SK-N-SH (cell line): ENCODE measurements at regions not wholly inside any gene's neighbourhood (a gene's known extent, or its start where the extent isn't known, plus 50 kb on each side); places are given as distances from the start of the nearest gene placed in this dataset.

Source experiments
- CTCF ChIA-PET: fragments of 300-600, 350-600 bp; formaldehyde crosslinking; extraction: SDS; loops from one replicate; lab custom pipeline; 2021; lab: Yijun Ruan, JAX
- POLR2A ChIA-PET: fragments of 350-600 bp; sonication (Branson Sonifier 250); formaldehyde crosslinking; extraction: SDS; loops from one replicate; lab custom pipeline; 2020; ENCODE audit warnings: antibody characterized with exemption, inconsistent platforms; lab: Yijun Ruan, JAX
- DNase-seq: peaks from one replicate; pipeline ENCODE4 v3.0.0; 2012
- H2AFZ ChIP-seq: fragments of 200-600 bp; sonication (generic); 2 replicates; pipeline ENCODE4 v1.8.1; 2016; ENCODE audit warnings: antibody characterized with exemption, mild to moderate bottlenecking, low read depth
- H3F3A ChIP-seq: fragments of 200-600 bp; sonication (generic); replicated peaks from 2 replicates; pipeline ENCODE3; 2016; ENCODE audit warnings: antibody characterized with exemption, mild to moderate bottlenecking; ENCODE audit not compliant: insufficient read depth
- H3K27ac ChIP-seq, 2 experiments: fragments of 200-500 bp in 1 of 2; fragments of 200-600 bp in 1 of 2; sonication (Bioruptor generic) in 1 of 2; sonication (generic), shearing (Covaris generic) in 1 of 2; 2 replicates each; pipeline versions ENCODE4 v1.5.1 to v1.6.1; 2014 to 2016; ENCODE audit warnings: low read depth in 2 of 2, inconsistent platforms in 1 of 2, low read length in 1 of 2, mild to moderate bottlenecking in 1 of 2, mixed read lengths in 1 of 2
- H3K27me3 ChIP-seq: fragments of 200-600 bp; sonication (generic), shearing (Covaris generic); 2 replicates; pipeline ENCODE4 v1.6.1; 2016; ENCODE audit warnings: mixed run types; ENCODE audit not compliant: insufficient read depth
- H3K36me3 ChIP-seq, 2 experiments: fragments of 200-500 bp in 1 of 2; fragments of 200-600 bp in 1 of 2; sonication (Bioruptor generic) in 1 of 2; sonication (generic) in 1 of 2; replicated peaks in 1 of 2; 2 replicates each; pipeline versions ENCODE3 to v1.5.1; 2014 to 2016; ENCODE audit warnings: low read length in 1 of 2, mild to moderate bottlenecking in 1 of 2; ENCODE audit not compliant: insufficient read depth in 2 of 2, control insufficient read depth in 1 of 2
- H3K4me1 ChIP-seq, 2 experiments: fragments of 200-500 bp in 1 of 2; fragments of 200-600 bp in 1 of 2; sonication (Bioruptor generic) in 1 of 2; sonication (generic), shearing (Covaris generic) in 1 of 2; 2 replicates each; pipeline versions ENCODE4 v1.5.1 to v1.6.1; 2014 to 2016; ENCODE audit warnings: low read depth in 1 of 2, low read length in 1 of 2, mixed run types in 1 of 2; ENCODE audit not compliant: insufficient read depth in 2 of 2, control insufficient read depth in 1 of 2
- H3K4me2 ChIP-seq: fragments of 200-600 bp; sonication (generic), shearing (Covaris generic); 2 replicates; pipeline ENCODE4 v1.6.1; 2017; ENCODE audit warnings: mixed run types
- H3K4me3 ChIP-seq, 2 experiments: fragments of 200-500 bp in 1 of 2; fragments of 200-600 bp in 1 of 2; sonication (Bioruptor generic) in 1 of 2; sonication (generic), shearing (Covaris generic) in 1 of 2; 2 replicates each; pipeline versions ENCODE4 v1.5.1 to v1.8.1; 2014 to 2016; ENCODE audit warnings: low read depth in 2 of 2, inconsistent platforms in 1 of 2, low read length in 1 of 2, mild to moderate bottlenecking in 1 of 2, mixed read lengths in 1 of 2, moderate library complexity in 1 of 2
- H3K79me2 ChIP-seq: fragments of 200-600 bp; sonication (generic); 2 replicates; pipeline ENCODE4 v1.8.1; 2017; ENCODE audit warnings: mild to moderate bottlenecking; ENCODE audit not compliant: insufficient read depth
- H3K9ac ChIP-seq: fragments of 200-600 bp; sonication (generic); 2 replicates; pipeline ENCODE4 v1.6.1; 2017; ENCODE audit warnings: mixed run types
- H3K9me2 ChIP-seq: fragments of 200-600 bp; sonication (generic); 2 replicates; pipeline ENCODE4 v1.6.1; 2017; ENCODE audit warnings: mixed run types
- H3K9me3 ChIP-seq: fragments of 200-600 bp; sonication (generic); 2 replicates; pipeline ENCODE4 v1.6.1; 2017; ENCODE audit warnings: mixed run types, mild to moderate bottlenecking, moderate library complexity
- H4K20me1 ChIP-seq: fragments of 200-600 bp; sonication (generic); 2 replicates; pipeline ENCODE4 v1.6.1; 2017; ENCODE audit warnings: mild to moderate bottlenecking, mixed run types; ENCODE audit not compliant: insufficient read depth
- FOSL2 ChIP-seq: IDR thresholded peaks from 2 replicates; pipeline ENCODE4 v1.4.0; 2012; ENCODE audit warnings: low read depth, mild to moderate bottlenecking, moderate library complexity, borderline replicate concordance
- FOXJ3 ChIP-seq: sonication (generic); formaldehyde crosslinking; IDR thresholded peaks from 2 replicates; pipeline ENCODE4 v1.5.1; 2020; ENCODE audit warnings: mild to moderate bottlenecking, missing genetic modification reagents
- GABPA ChIP-seq: IDR thresholded peaks from 2 replicates; pipeline ENCODE4 v1.4.0; 2012; ENCODE audit warnings: low read depth, mild to moderate bottlenecking
- GATA2 ChIP-seq: sonication (generic); formaldehyde crosslinking; IDR thresholded peaks from 2 replicates; pipeline ENCODE4 v1.5.0; 2020; ENCODE audit warnings: mild to moderate bottlenecking, missing genetic modification reagents
- JUND ChIP-seq: IDR thresholded peaks from 2 replicates; pipeline ENCODE4 v1.4.0; 2012
- NRF1 ChIP-seq: IDR thresholded peaks from 2 replicates; pipeline ENCODE4 v1.6.1; 2012; ENCODE audit warnings: low read depth, mild to moderate bottlenecking, low read length
- RFX5 ChIP-seq: IDR thresholded peaks from 2 replicates; pipeline ENCODE4 v1.6.1; 2012; ENCODE audit warnings: mild to moderate bottlenecking, improper control_type of control experiment, low read length
- SIN3A ChIP-seq: IDR thresholded peaks from 2 replicates; pipeline ENCODE4 v1.6.1; 2012; ENCODE audit warnings: low read depth, mild to moderate bottlenecking, low read length, moderate library complexity, borderline replicate concordance
- TEAD4 ChIP-seq: IDR thresholded peaks from 2 replicates; pipeline ENCODE4 v1.4.0; 2012; ENCODE audit warnings: mild to moderate bottlenecking, borderline replicate concordance; ENCODE audit not compliant: insufficient read depth
- YY1 ChIP-seq: IDR thresholded peaks from 2 replicates; pipeline ENCODE4 v1.4.0; 2012; ENCODE audit warnings: low read depth, mild to moderate bottlenecking
- WGBS: methylation state at CpG from one replicate; pipeline ENCODE4 v1.1.6; 2017; ENCODE audit warnings: low lambda C conversion rate; 5-methylcytosine and 5-hydroxymethylcytosine counted together
- TF ChIP-seq, protein P1 (sequence below): fragments of 200-600 bp; sonication (generic); IDR thresholded peaks from 2 replicates; pipeline ENCODE4 v1.6.1; 2017; ENCODE audit warnings: antibody characterized with exemption, mild to moderate bottlenecking, moderate library complexity
- TF ChIP-seq, protein P2 (sequence below): fragments of 150-350 bp; IDR thresholded peaks from 2 replicates; pipeline ENCODE4 v1.6.1; 2017; ENCODE audit warnings: antibody characterized with exemption, low read length, low read depth, borderline replicate concordance

DNA sequence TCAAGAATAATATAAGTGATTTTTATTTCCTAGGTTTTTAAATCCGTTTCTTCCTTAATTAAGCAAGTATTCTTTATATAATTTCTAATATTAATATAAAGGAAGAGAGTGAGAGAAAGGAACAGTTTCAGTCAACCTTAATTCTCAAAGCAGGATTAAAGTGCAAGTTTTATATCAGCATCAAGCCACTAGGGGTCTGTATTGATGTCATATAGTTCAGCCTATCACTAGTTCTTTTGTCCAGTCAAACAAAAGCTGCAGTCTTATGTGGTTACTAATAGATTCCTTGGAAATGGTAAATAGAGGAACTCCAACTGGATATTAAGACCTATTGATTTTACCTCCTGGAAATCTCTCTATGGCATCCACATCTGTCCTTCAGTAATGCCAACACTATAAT, 82.0 kb downstream of the NAP1L3 start:
- H4K20me1 ChIP-seq: no peaks in the 10 kb centered on the region
- no peaks in the 10 kb centered on the region for H3F3A ChIP-seq
- H2AFZ ChIP-seq: no peak overlapping the region
- ChIA-PET CTCF (no interaction called here), POLR2A (no interaction called here)
- no peak for DNase-seq
- no peaks in the 10 kb centered on the region for H3K9me3 ChIP-seq
- no peaks in the 10 kb centered on the region for H3K79me2 ChIP-seq
- H3K4me1 ChIP-seq: no peaks in the 10 kb centered on the region
- no peak overlapping the region for H3K9ac ChIP-seq
- H3K9me2 ChIP-seq: no peaks in the 10 kb centered on the region
- H3K27me3 ChIP-seq: no peaks in the 10 kb centered on the region; the same call in 1 of the 2 replicates
- TF ChIP-seq FOXJ3 (CRISPR knock-in tag) (no peak), JUND (no peak), GABPA (no peak)
- TF ChIP-seq, protein P1, sequence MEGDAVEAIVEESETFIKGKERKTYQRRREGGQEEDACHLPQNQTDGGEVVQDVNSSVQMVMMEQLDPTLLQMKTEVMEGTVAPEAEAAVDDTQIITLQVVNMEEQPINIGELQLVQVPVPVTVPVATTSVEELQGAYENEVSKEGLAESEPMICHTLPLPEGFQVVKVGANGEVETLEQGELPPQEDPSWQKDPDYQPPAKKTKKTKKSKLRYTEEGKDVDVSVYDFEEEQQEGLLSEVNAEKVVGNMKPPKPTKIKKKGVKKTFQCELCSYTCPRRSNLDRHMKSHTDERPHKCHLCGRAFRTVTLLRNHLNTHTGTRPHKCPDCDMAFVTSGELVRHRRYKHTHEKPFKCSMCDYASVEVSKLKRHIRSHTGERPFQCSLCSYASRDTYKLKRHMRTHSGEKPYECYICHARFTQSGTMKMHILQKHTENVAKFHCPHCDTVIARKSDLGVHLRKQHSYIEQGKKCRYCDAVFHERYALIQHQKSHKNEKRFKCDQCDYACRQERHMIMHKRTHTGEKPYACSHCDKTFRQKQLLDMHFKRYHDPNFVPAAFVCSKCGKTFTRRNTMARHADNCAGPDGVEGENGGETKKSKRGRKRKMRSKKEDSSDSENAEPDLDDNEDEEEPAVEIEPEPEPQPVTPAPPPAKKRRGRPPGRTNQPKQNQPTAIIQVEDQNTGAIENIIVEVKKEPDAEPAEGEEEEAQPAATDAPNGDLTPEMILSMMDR: peak; percentile 33
- H3K27ac ChIP-seq: no peak overlapping the region
- WGBS: 0% methylated on average over 1 of the region's 1 CpG
- H3K36me3 ChIP-seq: no peaks in the 10 kb centered on the region
- H3K4me2 ChIP-seq: no peak overlapping the region
- H3K4me3 ChIP-seq: no peak overlapping the region

DNA sequence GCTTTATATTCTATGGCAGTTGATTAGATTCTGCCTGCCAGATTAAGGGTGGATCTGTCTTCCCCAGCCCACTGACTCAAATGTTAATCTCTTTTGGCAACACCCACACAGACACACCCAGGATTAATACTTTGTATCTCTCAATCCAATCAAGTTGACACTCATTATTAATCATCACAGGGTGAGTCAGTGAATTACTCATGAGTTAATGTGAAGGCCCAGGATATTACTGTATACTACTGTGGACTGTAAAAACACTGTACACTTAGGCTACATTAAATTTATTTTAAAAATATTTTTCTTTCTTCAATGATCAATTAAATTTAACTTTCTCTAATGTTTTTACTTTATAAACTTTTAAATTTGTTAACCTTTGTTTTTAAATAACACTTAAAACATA, 87.7 kb downstream of the NAP1L3 start:
- H4K20me1 ChIP-seq: no peaks in the 10 kb centered on the region
- TF ChIP-seq TEAD4 (no peak), SIN3A (no peak), NRF1 (no peak), GATA2 (CRISPR knock-in tag) (no peak), YY1 (no peak), RFX5 (no peak), FOSL2 (peak; percentile 21; the same call in 1 of the 2 replicates)
- TF ChIP-seq, protein P2, sequence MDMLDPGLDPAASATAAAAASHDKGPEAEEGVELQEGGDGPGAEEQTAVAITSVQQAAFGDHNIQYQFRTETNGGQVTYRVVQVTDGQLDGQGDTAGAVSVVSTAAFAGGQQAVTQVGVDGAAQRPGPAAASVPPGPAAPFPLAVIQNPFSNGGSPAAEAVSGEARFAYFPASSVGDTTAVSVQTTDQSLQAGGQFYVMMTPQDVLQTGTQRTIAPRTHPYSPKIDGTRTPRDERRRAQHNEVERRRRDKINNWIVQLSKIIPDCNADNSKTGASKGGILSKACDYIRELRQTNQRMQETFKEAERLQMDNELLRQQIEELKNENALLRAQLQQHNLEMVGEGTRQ: no peak
- H3K27me3 ChIP-seq: no peaks in the 10 kb centered on the region; the same call in 1 of the 2 replicates
- no peak overlapping the region for H3K4me2 ChIP-seq
- no peaks in the 10 kb centered on the region for H3K9me2 ChIP-seq
- no peak overlapping the region for H3K27ac ChIP-seq
- H3K79me2 ChIP-seq: no peaks in the 10 kb centered on the region
- ChIA-PET CTCF (no interaction called here), POLR2A (no interaction called here)
- H3K36me3 ChIP-seq: no peaks in the 10 kb centered on the region
- no peak overlapping the region for H2AFZ ChIP-seq
- H3K4me1 ChIP-seq: no peaks in the 10 kb centered on the region
- no peak overlapping the region for H3K4me3 ChIP-seq
- no peaks in the 10 kb centered on the region for H3K9me3 ChIP-seq
- DNase-seq: no peak
- H3K9ac ChIP-seq: no peak overlapping the region
- H3F3A ChIP-seq: no peaks in the 10 kb centered on the region
